ENCODE measurements at regions not wholly inside any gene's neighbourhood (a gene's known extent, or its start where the extent isn't known, plus 50 kb on each side); places are given as distances from the start of the nearest gene placed in this dataset.

GRCh38 chr3:117657278-117657677 lies 947.7 kb downstream of the TUSC7 start:
- DNase-seq: no peak
- 65% methylated on average over 6 of the region's 6 CpGs for WGBS (ENCODE audit: insufficient coverage, low coverage, low lambda C conversion rate, missing lambda C conversion rate)
- H3K4me3 ChIP-seq: no peak overlapping the region
- TF ChIP-seq POLR2A (IDR thresholded peaks at IDR 0.05) (no peak), CTCF (IDR thresholded peaks at IDR 0.05) (no peak)
- no peaks in the 10 kb centered on the region for H3K36me3 ChIP-seq
- no peak for ATAC-seq
- no peaks in the 10 kb centered on the region for H3K9me3 ChIP-seq
- H3K27me3 ChIP-seq: no peaks in the 10 kb centered on the region
- no peak overlapping the region for H3K27ac ChIP-seq
- intact Hi-C loops (cut with DNase I): no loop called here
- no peaks in the 10 kb centered on the region for H3K4me1 ChIP-seq

- ATAC-seq (no peak), DNase-seq (no peak)
- H3K4me3 ChIP-seq: no peak overlapping the region
- intact Hi-C loops (cut with DNase I): no loop called here
- H3K4me1 ChIP-seq: no peaks in the 10 kb centered on the region
- no peaks in the 10 kb centered on the region for H3K36me3 ChIP-seq
- TF ChIP-seq POLR2A (IDR thresholded peaks at IDR 0.05) (no peak), CTCF (IDR thresholded peaks at IDR 0.05) (no peak)
- no peak overlapping the region for H3K27ac ChIP-seq
- WGBS (ENCODE audit: insufficient coverage, low coverage, low lambda C conversion rate, missing lambda C conversion rate): 56% methylated on average over 2 of the region's 2 CpGs
- H3K27me3 ChIP-seq: no peaks in the 10 kb centered on the region
- H3K9me3 ChIP-seq: no peaks in the 10 kb centered on the region
Measured at GRCh38 chr3:117660941-117661817, 951.6 kb downstream of the TUSC7 start.

GRCh38 chr3:117661818-117662095 lies 952.2 kb downstream of the TUSC7 start:
- Histone ChIP-seq H3K9me3 (no peaks in the 10 kb centered on the region), H3K4me1 (no peaks in the 10 kb centered on the region), H3K4me3 (no peak overlapping the region), H3K27ac (no peak overlapping the region), H3K27me3 (no peaks in the 10 kb centered on the region), H3K36me3 (no peaks in the 10 kb centered on the region)
- intact Hi-C loops (cut with DNase I): no loop called here
- TF ChIP-seq CTCF (IDR thresholded peaks at IDR 0.05) (no peak), POLR2A (IDR thresholded peaks at IDR 0.05) (no peak)
- ATAC-seq (no peak), DNase-seq (no peak)
- 56% methylated on average over 3 of the region's 3 CpGs for WGBS (ENCODE audit: insufficient coverage, low coverage, low lambda C conversion rate, missing lambda C conversion rate)

- H3K4me1 ChIP-seq: no peaks in the 10 kb centered on the region
- TF ChIP-seq CTCF (IDR thresholded peaks at IDR 0.05) (no peak), POLR2A (IDR thresholded peaks at IDR 0.05) (no peak)
- ATAC-seq (no peak), DNase-seq (peak in 1 of 3 donors; percentile 50)
- intact Hi-C loops (cut with DNase I): no loop called here
- H3K9me3 ChIP-seq: no peaks in the 10 kb centered on the region
- H3K36me3 ChIP-seq: no peaks in the 10 kb centered on the region
- H3K27ac ChIP-seq: no peak overlapping the region
- no peaks in the 10 kb centered on the region for H3K27me3 ChIP-seq
- 43% methylated on average over 3 of the region's 4 CpGs for WGBS (ENCODE audit: insufficient coverage, low coverage, low lambda C conversion rate, missing lambda C conversion rate)
- H3K4me3 ChIP-seq: no peak overlapping the region
Measured at GRCh38 chr3:117665296-117665695, 955.7 kb downstream of the TUSC7 start.

All from right lobe of liver (tissue), 6 donors.